Stimulated activated CD4-positive, alpha-beta T cell treated with anti-CD3 and anti-CD28 coated beads, TNF-alpha, amount 100 ng/mL, for 1 hour (primary cell): ENCODE measurements at regions not wholly inside any gene's neighbourhood (a gene's known extent, or its start where the extent isn't known, plus 50 kb on each side); places are given as distances from the start of the nearest gene placed in this dataset.
"Not testable (repeated sequence)": the region's sequence is repeated elsewhere in the genome, so short reads cannot be mapped to it uniquely, and the experiment has no call there.

Experiments used
- DNase-seq, 3 donors: peaks; one replicate each; pipeline ENCODE4 v3.0.0-alpha.2; 2020; ENCODE audit warnings: low read depth in 3 of 3, low spot score in 1 of 3

DNA sequence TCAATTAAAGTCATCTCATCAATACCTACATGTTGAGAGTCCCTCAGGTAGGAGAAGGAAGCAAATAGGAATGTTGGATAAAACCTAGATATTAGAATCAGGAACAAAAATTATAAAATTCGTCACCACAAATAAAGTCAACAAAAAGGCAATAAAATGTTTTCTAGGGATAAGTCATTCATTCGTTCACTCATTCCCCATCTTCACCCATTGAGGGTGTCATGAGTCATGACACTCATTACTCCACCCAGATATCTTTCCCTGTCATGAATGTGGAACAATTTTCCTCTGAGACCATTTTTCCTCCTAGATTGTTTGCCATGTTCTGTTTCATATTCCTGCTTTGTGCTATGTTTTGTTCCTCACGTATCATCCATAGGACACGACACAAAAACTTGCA is 50.9 kb upstream of the OLIG3 start:
- DNase-seq: no peak

GRCh38 chr6:137547186-137547585 is 53.0 kb upstream of the OLIG3 start:
- DNase-seq: no peak

- DNase-seq: no peak
Observed at GRCh38 chr6:137547601-137548000, 53.4 kb upstream of the OLIG3 start.

GRCh38 chr6:137549106-137549505 is 54.9 kb upstream of the OLIG3 start:
- no peak for DNase-seq

DNA sequence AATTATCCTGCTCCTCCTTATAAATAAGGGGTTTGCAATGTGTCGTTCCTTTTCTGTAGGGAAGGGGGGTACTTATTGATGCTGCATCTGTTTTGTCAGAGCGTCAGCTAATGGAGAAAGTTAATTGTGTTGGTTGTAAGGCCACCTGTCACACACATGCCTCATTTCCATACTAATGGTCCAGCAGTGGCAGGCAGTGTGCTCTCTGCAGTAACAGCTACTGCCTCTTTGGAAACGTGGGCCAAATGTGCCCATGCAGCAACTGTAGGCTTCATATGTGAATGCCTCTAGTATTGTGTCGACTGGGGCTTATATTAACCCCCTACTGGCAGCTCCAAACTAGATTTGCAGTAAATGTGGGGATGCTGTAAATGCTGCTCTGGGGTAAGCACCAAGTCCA is 56.3 kb upstream of the OLIG3 start:
- DNase-seq: no peak

- no peak for DNase-seq
Observed at GRCh38 chr6:137552146-137552545, 58.0 kb upstream of the OLIG3 start.

DNA sequence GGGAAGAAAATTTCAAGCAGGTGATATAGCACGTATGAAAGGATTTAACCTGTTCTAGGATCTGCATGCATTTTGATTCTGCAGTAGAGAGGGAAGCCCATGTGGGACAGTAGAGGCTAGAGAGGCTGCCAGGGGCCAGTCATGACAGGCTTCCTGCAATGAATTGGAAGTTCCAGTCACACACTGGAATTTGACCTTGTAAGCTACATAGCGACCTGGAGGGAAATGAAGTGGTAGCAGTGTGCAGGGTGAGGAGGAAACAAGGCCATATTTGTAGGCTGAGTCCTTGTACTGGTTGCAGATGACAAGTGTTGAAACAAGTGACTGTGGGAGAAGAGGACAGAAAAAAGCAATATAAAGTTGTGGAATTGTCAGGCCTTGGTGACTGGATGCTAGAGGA is 58.6 kb upstream of the OLIG3 start:
- DNase-seq: no peak

DNA sequence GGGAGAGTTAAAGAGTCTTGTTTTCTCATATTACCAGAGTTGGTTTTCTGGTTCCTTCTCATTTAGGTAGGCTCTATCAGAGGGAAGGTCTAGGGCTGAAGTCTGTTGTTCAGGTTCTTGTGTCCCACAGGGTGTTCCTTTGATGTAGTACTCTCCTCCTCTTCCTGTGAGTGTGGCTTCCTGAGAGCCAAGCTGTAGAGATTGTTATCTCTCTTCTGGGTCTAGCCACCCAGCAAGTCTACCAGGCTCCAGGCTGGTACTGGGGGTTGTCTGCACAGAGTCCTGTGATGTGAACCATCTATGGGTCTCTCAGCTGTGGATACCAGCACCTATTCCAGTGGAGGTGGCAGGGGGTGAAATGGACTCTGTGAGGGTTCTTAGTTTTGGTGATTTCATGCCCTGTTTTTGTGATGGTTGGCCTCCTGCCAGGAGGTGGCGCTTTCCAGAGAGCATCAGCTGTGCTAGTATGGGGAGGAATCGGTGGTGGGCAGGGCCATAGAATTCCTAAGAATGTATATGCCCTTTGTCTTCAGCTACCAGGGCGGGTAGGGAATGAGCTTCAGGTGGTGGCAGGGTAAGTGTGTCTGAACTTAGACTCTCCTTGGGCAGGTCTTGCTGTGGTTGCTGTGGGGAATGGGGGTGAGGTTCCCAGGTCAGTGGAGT is 65.5 kb upstream of the OLIG3 start:
- not testable (repeated sequence) for DNase-seq

GRCh38 chr6:137560184-137560563 is 66.0 kb upstream of the OLIG3 start:
- DNase-seq: no peak

DNA sequence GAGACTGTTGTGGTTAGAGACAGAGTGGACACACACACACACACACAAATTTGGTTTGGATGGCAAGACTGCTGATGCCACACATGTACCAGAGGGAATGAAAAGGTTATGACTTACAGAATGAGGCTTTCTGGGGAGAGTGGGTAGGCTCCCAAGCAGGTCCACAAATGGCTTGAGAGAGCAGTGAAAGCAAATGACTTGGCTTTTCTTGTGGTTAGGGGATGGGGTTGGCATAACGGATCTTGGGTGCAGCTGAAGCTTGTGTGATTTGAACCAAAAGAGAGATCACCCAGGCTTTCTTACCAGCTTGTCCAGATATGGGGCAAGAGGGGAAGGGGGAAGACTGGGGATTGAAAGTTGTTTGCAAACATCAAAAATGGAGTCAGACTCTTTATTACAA is 73.9 kb upstream of the OLIG3 start:
- no peak for DNase-seq

DNA sequence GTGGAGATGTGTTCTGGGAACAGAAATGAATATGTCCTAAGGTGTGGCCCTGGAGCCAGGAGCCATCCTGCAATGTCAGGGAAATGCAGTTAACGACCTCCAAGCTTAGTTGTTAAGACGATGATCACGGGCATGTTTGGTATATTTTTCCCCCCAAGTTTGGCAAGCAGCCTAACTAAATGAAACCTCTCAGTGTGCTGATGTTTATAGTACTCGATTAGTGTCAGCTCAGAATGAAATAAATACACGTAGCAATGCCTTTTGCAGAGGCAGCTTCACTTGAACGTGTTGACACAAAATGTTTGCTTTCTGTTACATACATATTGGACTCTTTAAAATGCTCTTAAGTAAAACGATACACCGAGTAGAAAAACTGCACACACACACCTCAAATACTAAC is 76.2 kb upstream of the OLIG3 start:
- no peak for DNase-seq

DNA sequence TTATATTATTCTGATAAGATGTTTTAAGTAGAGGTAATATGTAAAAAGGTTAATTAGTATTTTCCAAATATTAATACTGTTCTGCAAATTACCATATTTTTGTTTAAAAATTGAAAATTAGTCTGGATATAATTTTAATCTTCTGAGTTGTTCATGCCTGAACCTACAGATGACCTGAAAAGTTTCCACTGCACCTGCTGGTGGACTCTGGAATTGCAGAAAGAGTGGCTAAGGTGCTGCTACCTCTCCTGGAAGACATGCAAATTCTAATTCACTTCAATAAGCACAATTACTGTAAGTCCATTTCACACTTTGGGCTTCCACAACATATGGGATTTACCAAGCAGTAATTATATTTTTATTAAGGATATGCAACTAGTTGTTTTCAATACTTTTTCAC is 77.7 kb upstream of the OLIG3 start:
- DNase-seq: peak in 2 of 3 donors; percentile 21 to 52

- DNase-seq: no peak
Observed at GRCh38 chr6:137573739-137574138, 79.5 kb upstream of the OLIG3 start.

DNA sequence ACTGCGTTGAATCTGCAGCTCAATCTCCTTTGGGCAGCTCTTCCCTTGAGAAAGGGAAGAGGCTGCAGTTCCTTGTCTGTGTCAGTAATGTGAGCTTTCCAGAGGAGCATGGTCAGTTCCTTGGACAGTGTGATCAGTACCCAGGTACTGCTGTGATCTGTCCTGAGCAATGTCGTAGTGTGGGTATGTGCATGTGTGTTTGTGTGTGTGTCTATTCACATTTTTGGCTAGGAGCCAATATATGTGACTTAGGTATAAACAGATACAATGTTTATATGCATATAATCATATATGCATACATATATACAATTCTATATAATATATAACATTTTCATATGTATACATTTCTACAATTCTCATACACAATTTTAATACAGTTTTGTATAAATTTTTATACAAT is 85.4 kb upstream of the OLIG3 start:
- no peak for DNase-seq

GRCh38 chr6:137581019-137581707 is 87.0 kb upstream of the OLIG3 start:
- no peak for DNase-seq

GRCh38 chr6:137583519-137583918 is 89.3 kb upstream of the OLIG3 start:
- DNase-seq: not testable (repeated sequence)

DNA sequence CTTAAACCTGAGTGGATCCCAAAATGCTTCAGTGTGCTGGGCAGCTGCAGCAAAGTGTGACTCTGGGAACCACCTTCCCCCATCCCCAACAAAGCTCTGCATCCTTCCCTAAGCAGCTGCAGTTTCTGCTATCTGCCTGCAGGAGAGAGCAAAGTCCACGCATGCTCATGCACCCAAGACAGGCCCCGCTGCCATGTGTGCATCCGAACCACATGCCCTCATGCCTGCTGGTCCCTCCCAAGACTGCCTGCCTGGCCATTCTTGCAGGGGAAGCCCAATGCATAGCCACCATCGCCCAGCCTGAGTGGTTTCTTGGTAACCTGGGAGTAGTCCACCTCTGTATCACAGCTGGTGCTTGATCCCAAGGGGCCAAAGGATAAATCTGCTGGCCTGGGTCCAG is 94.3 kb upstream of the OLIG3 start:
- no peak for DNase-seq

DNA sequence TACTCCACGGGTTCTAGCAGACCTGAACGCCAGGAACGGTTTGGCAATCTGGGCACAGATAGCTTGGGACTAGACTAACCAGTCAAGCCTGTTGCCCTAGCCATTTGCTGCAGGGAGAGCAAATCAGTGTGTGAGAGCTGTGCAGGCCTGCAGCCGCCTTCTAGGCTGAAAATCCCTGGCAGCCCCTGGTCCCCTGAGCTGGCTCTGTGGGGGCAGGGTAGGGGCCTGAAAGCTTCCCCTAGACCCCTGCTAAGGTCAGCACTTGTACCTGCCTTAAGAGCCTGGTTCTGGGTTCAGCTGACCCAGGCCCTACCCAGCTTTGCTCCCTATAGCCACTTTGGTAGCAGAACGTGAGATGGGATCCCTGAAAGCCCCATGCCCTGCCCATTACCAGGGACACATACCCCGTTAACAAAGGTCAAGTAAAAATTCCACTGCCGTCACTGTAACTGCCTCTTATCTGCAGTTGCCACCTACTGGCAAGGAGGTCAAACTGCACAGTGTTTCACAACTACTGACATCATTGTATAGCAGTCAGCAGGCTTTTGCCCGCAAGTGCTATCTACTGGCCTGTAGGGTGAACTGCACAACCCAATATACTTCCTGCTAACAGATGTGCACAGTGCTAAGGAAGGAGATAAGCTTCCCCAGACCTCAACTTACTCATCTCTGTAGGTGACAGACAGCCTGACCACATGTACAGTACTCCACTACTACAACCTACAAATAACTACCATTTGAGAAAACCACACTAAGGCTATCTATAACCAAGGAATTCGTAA is 95.1 kb upstream of the OLIG3 start:
- peak in 2 of 3 donors; percentile 6 to 8 for DNase-seq

DNA sequence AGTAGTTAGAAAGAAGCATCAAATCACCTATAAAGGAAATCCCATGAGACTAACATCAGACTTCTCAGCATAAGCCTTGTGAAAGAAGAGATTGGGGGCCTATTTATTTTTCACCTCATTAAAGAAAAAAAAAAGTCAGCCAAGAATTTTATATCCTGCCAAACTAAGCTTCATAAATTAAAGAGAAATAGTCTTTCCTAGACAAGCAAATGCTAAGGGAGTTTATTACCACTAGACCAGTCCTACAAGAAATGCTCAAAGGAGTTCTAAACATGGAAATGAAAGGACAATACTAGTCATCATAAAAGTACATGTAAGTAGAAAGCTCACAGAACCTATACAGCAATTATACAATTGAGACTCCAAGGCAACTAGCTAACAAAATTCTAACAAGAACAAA is 96.5 kb upstream of the OLIG3 start:
- no peak for DNase-seq

- DNase-seq: no peak
Observed at GRCh38 chr6:137601471-137601870, 107.3 kb upstream of the OLIG3 start.

- DNase-seq: no peak
Observed at GRCh38 chr6:137602313-137603197, 108.4 kb upstream of the OLIG3 start.
